Testis (tissue), 2 donors: ENCODE measurements at regions not wholly inside any gene's neighbourhood (a gene's known extent, or its start where the extent isn't known, plus 50 kb on each side); places are given as distances from the start of the nearest gene placed in this dataset.

ENCODE experiments used
- DNase-seq: peaks from one replicate; pipeline ENCODE4 v3.0.0-alpha.2; 2019
- H3K27ac ChIP-seq, 2 donors: fragments of 200-600 bp; sonication (generic); one replicate each; pipeline ENCODE4 v1.5.1; 2019
- H3K27me3 ChIP-seq: fragments of 200-600 bp; sonication (generic); one replicate; pipeline ENCODE4 v1.5.1; 2019
- H3K36me3 ChIP-seq: fragments of 200-600 bp; sonication (generic); one replicate; pipeline ENCODE4 v1.5.1; 2017; ENCODE audit warnings: low read depth; ENCODE audit errors: missing control alignments
- H3K4me1 ChIP-seq: fragments of 200-600 bp; sonication (generic); one replicate; pipeline ENCODE4 v1.5.1; 2019
- H3K4me3 ChIP-seq, 2 donors: fragments of 200-600 bp; sonication (generic); one replicate each; pipeline ENCODE4 v1.5.1; 2017 to 2019
- H3K9me3 ChIP-seq: fragments of 200-600 bp; sonication (generic); one replicate; pipeline ENCODE4 v1.5.1; 2017
- CTCF ChIP-seq, 3 experiments: fragments of 450-650 bp in 2 of 3; fragments of 200-600 bp in 1 of 3; sonication (generic) in 1 of 3; IDR thresholded peaks; one replicate each; pipeline ENCODE4 v1.5.1; 2016 to 2019; ENCODE audit warnings: antibody characterized with exemption in 3 of 3, mild to moderate bottlenecking in 2 of 3, moderate library complexity in 1 of 3
- POLR2A ChIP-seq: fragments of 450-650 bp; IDR thresholded peaks from one replicate; pipeline ENCODE4 v1.6.1; 2017; ENCODE audit warnings: antibody characterized with exemption, mild to moderate bottlenecking, moderate library complexity
- WGBS, 2 donors: methylation state at CpG; one replicate each; pipeline ENCODE4 v1.1.5; 2018; 5-methylcytosine and 5-hydroxymethylcytosine counted together
- intact Hi-C: fragments of 100-400 bp; cut with DNase I; formaldehyde crosslinking; loops from one replicate; pipeline ENCODE4 v1.15.1; 2023; ENCODE audit warnings: low total_unique reads

- no peaks in the 10 kb centered on the region for H3K9me3 ChIP-seq
- no peaks in the 10 kb centered on the region for H3K4me1 ChIP-seq
- H3K27me3 ChIP-seq: no peaks in the 10 kb centered on the region
- no peak for DNase-seq
- no peak for TF ChIP-seq CTCF (IDR thresholded peaks at IDR 0.05)
- TF ChIP-seq POLR2A: no peak
- 92% methylated on average over 11 of the region's 11 CpGs for WGBS, 2 donors
- H3K36me3 ChIP-seq: no peaks in the 10 kb centered on the region
- no peak overlapping the region for H3K4me3 ChIP-seq
- no peak overlapping the region for H3K27ac ChIP-seq
- intact Hi-C loops: no loop called here
Observed at GRCh38 chr22:49573109-49573765, 254.4 kb downstream of the BRD1 start.

- Histone ChIP-seq H3K27me3 (no peaks in the 10 kb centered on the region), H3K4me3 (no peak overlapping the region), H3K27ac (no peak overlapping the region), H3K4me1 (no peaks in the 10 kb centered on the region), H3K9me3 (no peaks in the 10 kb centered on the region), H3K36me3 (no peaks in the 10 kb centered on the region)
- intact Hi-C loops: no loop called here
- DNase-seq: no peak
- no peak for TF ChIP-seq CTCF (IDR thresholded peaks at IDR 0.05)
- TF ChIP-seq POLR2A: no peak
- 82 to 91% methylated on average over 7 to 14 of the region's 14 CpGs for WGBS, 2 donors
Observed at GRCh38 chr22:49571326-49571725, 256.3 kb downstream of the BRD1 start.

GRCh38 chr22:49570032-49570848 is 257.4 kb downstream of the BRD1 start:
- H3K36me3 ChIP-seq: no peaks in the 10 kb centered on the region
- no peaks in the 10 kb centered on the region for H3K4me1 ChIP-seq
- no peak overlapping the region for H3K4me3 ChIP-seq
- H3K27me3 ChIP-seq: no peaks in the 10 kb centered on the region
- DNase-seq: no peak
- WGBS, 2 donors: 90 to 96% methylated on average over 14 to 20 of the region's 20 CpGs
- intact Hi-C loops: no loop called here
- no peak for TF ChIP-seq POLR2A
- H3K9me3 ChIP-seq: no peaks in the 10 kb centered on the region
- H3K27ac ChIP-seq: no peak overlapping the region

GRCh38 chr22:49569286-49570031 is 258.2 kb downstream of the BRD1 start:
- DNase-seq: no peak
- Histone ChIP-seq H3K4me1 (no peaks in the 10 kb centered on the region), H3K9me3 (no peaks in the 10 kb centered on the region), H3K4me3 (no peak overlapping the region), H3K27me3 (no peaks in the 10 kb centered on the region), H3K36me3 (no peaks in the 10 kb centered on the region), H3K27ac (no peak overlapping the region)
- TF ChIP-seq POLR2A (no peak), CTCF (IDR thresholded peaks at IDR 0.05) (no peak)
- intact Hi-C loops: no loop called here
- 77 to 84% methylated on average over 19 to 30 of the region's 37 CpGs for WGBS, 2 donors

- DNase-seq: no peak
- Histone ChIP-seq H3K4me1 (no peaks in the 10 kb centered on the region), H3K27ac (no peak overlapping the region), H3K36me3 (no peaks in the 10 kb centered on the region), H3K27me3 (no peaks in the 10 kb centered on the region), H3K9me3 (no peaks in the 10 kb centered on the region), H3K4me3 (no peak overlapping the region)
- intact Hi-C loops: no loop called here
- WGBS, 2 donors: 79 to 82% methylated on average over 3 to 14 of the region's 14 CpGs
- no peak for TF ChIP-seq POLR2A
- TF ChIP-seq CTCF (IDR thresholded peaks at IDR 0.05): no peak
Observed at GRCh38 chr22:49568751-49569285, 258.9 kb downstream of the BRD1 start.
